ENCODE measurements at regions not wholly inside any gene's neighbourhood (a gene's known extent, or its start where the extent isn't known, plus 50 kb on each side); places are given as distances from the start of the nearest gene placed in this dataset.

DNA sequence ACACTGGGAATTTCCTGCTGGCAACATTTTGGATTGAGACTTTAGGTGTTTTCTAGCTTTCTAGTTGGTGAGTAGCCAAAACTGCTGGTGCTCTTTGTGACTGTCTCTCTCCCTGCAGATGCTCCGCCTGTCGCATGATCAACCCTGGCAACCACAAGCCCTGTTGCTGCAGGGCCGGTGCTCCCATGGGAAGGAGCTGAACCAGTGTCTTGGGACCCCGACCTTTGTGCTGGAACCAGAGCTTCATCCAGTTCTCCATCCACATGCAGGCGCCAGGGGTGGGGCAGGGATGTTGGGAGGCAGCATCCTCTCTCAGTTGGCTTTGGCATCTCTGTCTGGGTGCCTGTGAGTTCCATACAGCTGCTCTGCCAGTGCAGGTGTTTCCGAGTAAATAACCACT, 306.2 kb upstream of the MKI67 start:
- Histone ChIP-seq H3K9me3 (ENCODE audit: control insufficient read depth in 3 of 3, low read length in 3 of 3) (no peaks in the 10 kb centered on the region), H3K27me3 (ENCODE audit: control insufficient read depth in 3 of 3, insufficient read depth in 3 of 3, low read length in 3 of 3) (peaks cover 5 to 22% (median 15%) of the 10 kb centered on the region in 3 donors), H3K4me3 (ENCODE audit: low read length in 3 of 3) (no peak overlapping the region), H3K9ac (ENCODE audit: low read depth in 1 of 3, low read length in 3 of 3) (no peak overlapping the region), H3K27ac (ENCODE audit: low read depth, low read length) (no peak overlapping the region), H3K36me3 (ENCODE audit: control insufficient read depth in 3 of 3, insufficient read depth in 3 of 3, low read length in 3 of 3) (no peaks in the 10 kb centered on the region), H3K4me1 (ENCODE audit: control insufficient read depth in 3 of 3, insufficient read depth in 3 of 3, low read length in 3 of 3) (no peaks in the 10 kb centered on the region)

DNA sequence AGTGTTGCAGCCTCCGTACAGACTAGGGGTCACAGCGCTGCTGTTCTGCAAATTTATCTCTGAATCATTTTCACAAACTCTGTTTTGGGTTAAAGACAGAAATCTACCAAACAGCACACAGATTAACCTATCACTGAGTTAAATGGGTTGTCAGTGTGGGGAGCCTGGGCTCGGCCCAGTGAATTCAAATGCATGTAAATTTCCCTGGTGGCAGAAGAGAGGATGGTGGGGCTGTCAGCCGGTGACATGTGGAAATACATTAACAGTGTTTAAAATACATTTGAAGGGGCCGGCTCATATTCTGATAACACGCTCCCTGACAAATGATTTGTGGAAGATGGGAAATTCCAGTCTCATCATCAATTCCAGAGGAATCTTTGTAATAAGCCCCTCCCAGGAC, 309.6 kb upstream of the MKI67 start:
- Histone ChIP-seq H3K36me3 (ENCODE audit: control insufficient read depth in 3 of 3, insufficient read depth in 3 of 3, low read length in 3 of 3) (no peaks in the 10 kb centered on the region), H3K4me3 (ENCODE audit: low read length in 3 of 3) (no peak overlapping the region), H3K9me3 (ENCODE audit: control insufficient read depth in 3 of 3, low read length in 3 of 3) (no peaks in the 10 kb centered on the region), H3K9ac (ENCODE audit: low read depth in 1 of 3, low read length in 3 of 3) (no peak overlapping the region), H3K27ac (ENCODE audit: low read depth, low read length) (no peak overlapping the region), H3K4me1 (ENCODE audit: control insufficient read depth in 3 of 3, insufficient read depth in 3 of 3, low read length in 3 of 3) (no peaks in the 10 kb centered on the region), H3K27me3 (ENCODE audit: control insufficient read depth in 3 of 3, insufficient read depth in 3 of 3, low read length in 3 of 3) (peaks cover 12 to 31% (median 24%) of the 10 kb centered on the region in 3 donors)

GRCh38 chr10:128437786-128438345, 311.6 kb upstream of the MKI67 start:
- peaks cover 12 to 31% (median 24%) of the 10 kb centered on the region in 3 donors for H3K27me3 ChIP-seq (ENCODE audit: control insufficient read depth in 3 of 3, insufficient read depth in 3 of 3, low read length in 3 of 3)

DNA sequence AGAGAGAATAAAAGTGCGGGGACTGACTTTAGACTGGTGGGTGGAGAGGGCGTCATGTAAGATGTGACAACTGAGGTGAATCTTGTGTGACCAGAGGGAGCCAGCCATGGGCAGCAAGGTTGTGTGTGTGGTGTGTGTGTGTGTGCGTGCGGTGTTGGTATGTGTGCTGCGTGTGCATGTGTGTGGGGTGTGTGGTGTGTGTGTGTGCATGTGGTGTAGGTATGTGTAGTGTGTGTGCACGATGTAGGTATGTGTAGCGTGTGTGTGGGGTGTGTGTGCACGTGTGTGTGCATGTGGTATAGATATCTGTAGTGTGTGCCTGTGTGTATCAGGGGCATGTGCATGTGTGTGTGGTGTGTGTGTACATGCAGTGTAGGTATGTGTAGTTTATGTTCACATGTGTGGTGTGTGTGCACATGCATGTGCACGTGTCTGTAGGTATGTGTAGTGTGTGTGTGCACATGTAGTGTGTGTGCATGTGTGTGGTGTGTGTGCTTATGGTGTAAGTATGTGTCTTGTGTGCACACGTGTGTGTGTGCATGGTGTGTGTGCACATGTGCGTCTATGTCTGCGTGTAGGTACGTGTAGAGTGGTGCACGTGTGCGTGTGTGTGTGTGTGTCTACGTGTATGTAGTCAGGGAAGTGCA, 312.3 kb upstream of the MKI67 start:
- Histone ChIP-seq H3K4me1 (ENCODE audit: control insufficient read depth in 3 of 3, insufficient read depth in 3 of 3, low read length in 3 of 3) (no peaks in the 10 kb centered on the region), H3K27ac (ENCODE audit: low read depth, low read length) (no peak overlapping the region), H3K27me3 (ENCODE audit: control insufficient read depth in 3 of 3, insufficient read depth in 3 of 3, low read length in 3 of 3) (peaks cover 12 to 29% (median 22%) of the 10 kb centered on the region in 3 donors), H3K4me3 (ENCODE audit: low read length in 3 of 3) (no peak overlapping the region), H3K9ac (ENCODE audit: low read depth in 1 of 3, low read length in 3 of 3) (no peak overlapping the region), H3K9me3 (ENCODE audit: control insufficient read depth in 3 of 3, low read length in 3 of 3) (no peaks in the 10 kb centered on the region), H3K36me3 (ENCODE audit: control insufficient read depth in 3 of 3, insufficient read depth in 3 of 3, low read length in 3 of 3) (no peaks in the 10 kb centered on the region)

More at GRCh38 chr10:128437786-128438345, 311.6 kb upstream of the MKI67 start:
- Histone ChIP-seq H3K9ac (ENCODE audit: low read depth in 1 of 3, low read length in 3 of 3) (no peak overlapping the region), H3K36me3 (ENCODE audit: control insufficient read depth in 3 of 3, insufficient read depth in 3 of 3, low read length in 3 of 3) (no peaks in the 10 kb centered on the region), H3K4me1 (ENCODE audit: control insufficient read depth in 3 of 3, insufficient read depth in 3 of 3, low read length in 3 of 3) (no peaks in the 10 kb centered on the region), H3K9me3 (ENCODE audit: control insufficient read depth in 3 of 3, low read length in 3 of 3) (no peaks in the 10 kb centered on the region), H3K4me3 (ENCODE audit: low read length in 3 of 3) (no peak overlapping the region), H3K27ac (ENCODE audit: low read depth, low read length) (no peak overlapping the region)

DNA sequence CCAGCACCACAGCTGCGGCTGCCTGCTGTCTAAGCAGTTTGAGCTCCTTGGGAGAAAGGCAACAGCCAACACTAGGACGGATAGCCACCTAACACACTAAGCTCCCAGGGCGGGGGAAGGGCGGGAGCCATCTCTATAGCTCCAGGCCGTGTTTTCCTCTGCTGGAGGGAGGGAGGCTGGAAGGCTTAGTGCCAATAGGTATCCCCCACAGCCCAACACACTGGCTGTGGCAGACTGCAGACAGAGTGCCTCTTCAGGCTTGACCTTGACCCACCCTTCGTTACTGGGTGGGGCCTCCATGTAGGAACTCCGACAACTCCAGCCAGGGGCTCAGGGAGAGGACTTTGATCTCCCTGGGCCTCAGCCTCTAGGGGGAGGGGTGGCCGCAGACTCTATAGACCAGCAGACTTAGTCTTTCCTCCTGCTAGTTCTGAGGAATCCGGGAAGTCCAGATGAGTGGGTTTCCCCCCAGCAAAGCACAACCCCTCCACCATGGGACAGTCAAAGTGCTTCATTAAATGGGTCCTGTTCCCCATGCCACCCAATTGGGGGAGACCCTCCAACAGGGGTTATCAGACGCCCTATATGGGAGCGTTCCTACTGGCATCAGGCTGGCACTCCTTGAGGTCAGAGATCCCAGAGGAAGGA, 314.4 kb upstream of the MKI67 start:
- H3K9ac ChIP-seq (ENCODE audit: low read depth in 1 of 3, low read length in 3 of 3): no peak overlapping the region
- H3K4me3 ChIP-seq (ENCODE audit: low read length in 3 of 3): no peak overlapping the region
- H3K4me1 ChIP-seq (ENCODE audit: control insufficient read depth in 3 of 3, insufficient read depth in 3 of 3, low read length in 3 of 3): no peaks in the 10 kb centered on the region
- H3K27ac ChIP-seq (ENCODE audit: low read depth, low read length): no peak overlapping the region
- H3K27me3 ChIP-seq (ENCODE audit: control insufficient read depth in 3 of 3, insufficient read depth in 3 of 3, low read length in 3 of 3): peaks cover 7 to 20% (median 13%) of the 10 kb centered on the region in 3 donors
- H3K9me3 ChIP-seq (ENCODE audit: control insufficient read depth in 3 of 3, low read length in 3 of 3): no peaks in the 10 kb centered on the region
- no peaks in the 10 kb centered on the region for H3K36me3 ChIP-seq (ENCODE audit: control insufficient read depth in 3 of 3, insufficient read depth in 3 of 3, low read length in 3 of 3)

- Histone ChIP-seq H3K4me3 (ENCODE audit: low read length in 3 of 3) (no peak overlapping the region), H3K9ac (ENCODE audit: low read depth in 1 of 3, low read length in 3 of 3) (no peak overlapping the region), H3K27ac (ENCODE audit: low read depth, low read length) (no peak overlapping the region), H3K27me3 (ENCODE audit: control insufficient read depth in 3 of 3, insufficient read depth in 3 of 3, low read length in 3 of 3) (peaks cover 0 to 8% (median 6%) of the 10 kb centered on the region in 3 donors), H3K9me3 (ENCODE audit: control insufficient read depth in 3 of 3, low read length in 3 of 3) (no peaks in the 10 kb centered on the region), H3K4me1 (ENCODE audit: control insufficient read depth in 3 of 3, insufficient read depth in 3 of 3, low read length in 3 of 3) (no peaks in the 10 kb centered on the region), H3K36me3 (ENCODE audit: control insufficient read depth in 3 of 3, insufficient read depth in 3 of 3, low read length in 3 of 3) (no peaks in the 10 kb centered on the region)
Observed at GRCh38 chr10:128443925-128444518, 317.8 kb upstream of the MKI67 start.

GRCh38 chr10:128448796-128449195, 322.6 kb upstream of the MKI67 start:
- no peaks in the 10 kb centered on the region for H3K27me3 ChIP-seq (ENCODE audit: control insufficient read depth in 3 of 3, insufficient read depth in 3 of 3, low read length in 3 of 3)
- H3K4me3 ChIP-seq (ENCODE audit: low read length in 3 of 3): no peak overlapping the region
- H3K36me3 ChIP-seq (ENCODE audit: control insufficient read depth in 3 of 3, insufficient read depth in 3 of 3, low read length in 3 of 3): no peaks in the 10 kb centered on the region
- H3K27ac ChIP-seq (ENCODE audit: low read depth, low read length): no peak overlapping the region
- no peaks in the 10 kb centered on the region for H3K4me1 ChIP-seq (ENCODE audit: control insufficient read depth in 3 of 3, insufficient read depth in 3 of 3, low read length in 3 of 3)
- no peak overlapping the region for H3K9ac ChIP-seq (ENCODE audit: low read depth in 1 of 3, low read length in 3 of 3)
- no peaks in the 10 kb centered on the region for H3K9me3 ChIP-seq (ENCODE audit: control insufficient read depth in 3 of 3, low read length in 3 of 3)

GRCh38 chr10:128451879-128452278, 325.7 kb upstream of the MKI67 start:
- Histone ChIP-seq H3K27ac (ENCODE audit: low read depth, low read length) (no peak overlapping the region), H3K9ac (ENCODE audit: low read depth in 1 of 3, low read length in 3 of 3) (no peak overlapping the region), H3K4me1 (ENCODE audit: control insufficient read depth in 3 of 3, insufficient read depth in 3 of 3, low read length in 3 of 3) (no peaks in the 10 kb centered on the region), H3K4me3 (ENCODE audit: low read length in 3 of 3) (no peak overlapping the region), H3K36me3 (ENCODE audit: control insufficient read depth in 3 of 3, insufficient read depth in 3 of 3, low read length in 3 of 3) (no peaks in the 10 kb centered on the region), H3K27me3 (ENCODE audit: control insufficient read depth in 3 of 3, insufficient read depth in 3 of 3, low read length in 3 of 3) (peaks cover 0 to under 1% (median 0%) of the 10 kb centered on the region in 3 donors), H3K9me3 (ENCODE audit: control insufficient read depth in 3 of 3, low read length in 3 of 3) (no peaks in the 10 kb centered on the region)

DNA sequence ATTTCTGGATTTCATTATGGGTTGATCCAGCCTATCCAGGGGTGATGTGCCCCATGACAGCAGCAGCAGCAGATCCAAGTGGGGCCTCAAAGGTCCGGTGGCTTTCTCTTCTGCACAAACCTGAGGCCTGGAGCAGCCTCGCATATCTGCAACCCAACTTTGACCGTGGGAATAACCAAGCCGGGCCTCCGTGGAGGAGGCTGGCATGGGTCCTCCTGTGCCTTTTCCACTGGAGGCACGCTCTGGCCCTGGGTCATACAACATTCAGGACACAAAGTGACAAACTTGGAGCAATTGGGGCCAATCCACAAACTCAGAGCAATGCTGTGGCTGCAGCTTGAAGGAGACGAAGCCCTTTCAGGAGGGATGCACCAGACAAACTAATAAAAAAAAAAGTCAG, 330.0 kb upstream of the MKI67 start:
- H3K27ac ChIP-seq (ENCODE audit: low read depth, low read length): no peak overlapping the region
- H3K27me3 ChIP-seq (ENCODE audit: control insufficient read depth in 3 of 3, insufficient read depth in 3 of 3, low read length in 3 of 3): peaks cover 0 to 16% (median 9%) of the 10 kb centered on the region in 3 donors
- H3K4me1 ChIP-seq (ENCODE audit: control insufficient read depth in 3 of 3, insufficient read depth in 3 of 3, low read length in 3 of 3): no peaks in the 10 kb centered on the region
- H3K9me3 ChIP-seq (ENCODE audit: control insufficient read depth in 3 of 3, low read length in 3 of 3): no peaks in the 10 kb centered on the region
- H3K9ac ChIP-seq (ENCODE audit: low read depth in 1 of 3, low read length in 3 of 3): no peak overlapping the region
- H3K36me3 ChIP-seq (ENCODE audit: control insufficient read depth in 3 of 3, insufficient read depth in 3 of 3, low read length in 3 of 3): no peaks in the 10 kb centered on the region
- no peak overlapping the region for H3K4me3 ChIP-seq (ENCODE audit: low read length in 3 of 3)

DNA sequence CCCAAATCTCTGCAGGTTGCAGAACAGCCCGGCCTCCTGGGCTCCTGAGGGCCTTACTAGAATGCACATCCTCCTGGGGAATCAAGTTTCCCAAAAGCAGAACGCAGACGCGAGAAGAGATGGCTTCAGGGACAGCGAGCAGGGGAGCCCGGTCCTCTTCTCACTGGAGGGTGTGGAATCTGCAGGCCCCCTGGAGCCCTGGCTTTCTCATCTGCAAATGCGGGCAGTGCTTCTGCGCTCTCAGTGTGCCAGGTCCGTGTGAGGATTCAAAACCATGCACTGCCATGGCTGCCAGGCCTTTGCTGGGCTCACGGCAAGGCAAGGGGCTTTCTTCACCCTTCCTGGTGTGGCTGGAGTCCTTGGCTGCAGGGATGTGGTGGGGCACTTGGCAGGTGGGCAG, 330.9 kb upstream of the MKI67 start:
- Histone ChIP-seq H3K27me3 (ENCODE audit: control insufficient read depth in 3 of 3, insufficient read depth in 3 of 3, low read length in 3 of 3) (peaks cover 0 to 22% (median 16%) of the 10 kb centered on the region in 3 donors), H3K36me3 (ENCODE audit: control insufficient read depth in 3 of 3, insufficient read depth in 3 of 3, low read length in 3 of 3) (no peaks in the 10 kb centered on the region), H3K4me3 (ENCODE audit: low read length in 3 of 3) (no peak overlapping the region), H3K9me3 (ENCODE audit: control insufficient read depth in 3 of 3, low read length in 3 of 3) (no peaks in the 10 kb centered on the region), H3K27ac (ENCODE audit: low read depth, low read length) (no peak overlapping the region), H3K4me1 (ENCODE audit: control insufficient read depth in 3 of 3, insufficient read depth in 3 of 3, low read length in 3 of 3) (no peaks in the 10 kb centered on the region), H3K9ac (ENCODE audit: low read depth in 1 of 3, low read length in 3 of 3) (no peak overlapping the region)

Measured in skeletal muscle tissue (tissue), 3 donors.